BJ (cell line): ENCODE measurements at regions not wholly inside any gene's neighbourhood (a gene's known extent, or its start where the extent isn't known, plus 50 kb on each side); places are given as distances from the start of the nearest gene placed in this dataset.

Source experiments
- CTCF ChIA-PET: fragments of 350-600 bp; formaldehyde crosslinking; extraction: SDS; loops from one replicate; lab custom pipeline; 2021; ENCODE audit warnings: antibody characterized with exemption, inconsistent platforms; lab: Yijun Ruan, JAX
- POLR2A ChIA-PET: fragments of 300-600 bp; sonication (Branson Sonifier 250); formaldehyde crosslinking; extraction: SDS; loops from one replicate; lab custom pipeline; 2021; ENCODE audit warnings: antibody characterized with exemption; lab: Charles Lee
- DNase-seq: peaks from one replicate; pipeline ENCODE4 v3.0.0-alpha.2; 2011; ENCODE audit warnings: low read depth
- H3K27me3 ChIP-seq: 2 replicates; pipeline ENCODE4 v1.6.0; 2011; ENCODE audit warnings: low read length; ENCODE audit not compliant: control insufficient read depth, insufficient read depth
- H3K36me3 ChIP-seq: 2 replicates; pipeline ENCODE4 v1.5.1; 2011; ENCODE audit warnings: low read length; ENCODE audit not compliant: control insufficient read depth, insufficient read depth
- H3K4me3 ChIP-seq: 2 replicates; pipeline ENCODE4 v1.5.1; 2011; ENCODE audit warnings: low read depth, mild to moderate bottlenecking, control low read depth, low read length
- CTCF ChIP-seq: IDR thresholded peaks from 2 replicates; pipeline ENCODE4 v1.5.1; 2011; ENCODE audit warnings: low read depth, mild to moderate bottlenecking, control low read depth, inconsistent platforms, low read length, moderate library complexity; ENCODE audit not compliant: insufficient read depth

GRCh38 chr5:156004754-156005153, 322.2 kb upstream of the SGCD start:
- no peak for DNase-seq
- Histone ChIP-seq H3K36me3 (no peaks in the 10 kb centered on the region), H3K4me3 (no peak overlapping the region), H3K27me3 (no peaks in the 10 kb centered on the region)
- ChIA-PET POLR2A (no interaction called here), CTCF (interaction anchor here (0.8 kb wide), 1 partner anchor 8 kb away, joined by 3 read pairs; no protein-coding TSS in a partner anchor)
- TF ChIP-seq CTCF: no peak

GRCh38 chr5:156006026-156006647, 320.8 kb upstream of the SGCD start:
- no peaks in the 10 kb centered on the region for H3K27me3 ChIP-seq
- no peak overlapping the region for H3K4me3 ChIP-seq
- CTCF ChIA-PET: no interaction called here
- no peaks in the 10 kb centered on the region for H3K36me3 ChIP-seq
- DNase-seq: no peak
- no peak for TF ChIP-seq CTCF
- POLR2A ChIA-PET: no interaction called here

GRCh38 chr5:156008844-156009243, 318.1 kb upstream of the SGCD start:
- no peak for DNase-seq
- CTCF ChIA-PET: no interaction called here
- no peaks in the 10 kb centered on the region for H3K27me3 ChIP-seq
- POLR2A ChIA-PET: no interaction called here
- TF ChIP-seq CTCF: no peak
- no peaks in the 10 kb centered on the region for H3K36me3 ChIP-seq
- H3K4me3 ChIP-seq: no peak overlapping the region

- DNase-seq: no peak
Measured at GRCh38 chr5:156009583-156009982, 317.4 kb upstream of the SGCD start.

DNA sequence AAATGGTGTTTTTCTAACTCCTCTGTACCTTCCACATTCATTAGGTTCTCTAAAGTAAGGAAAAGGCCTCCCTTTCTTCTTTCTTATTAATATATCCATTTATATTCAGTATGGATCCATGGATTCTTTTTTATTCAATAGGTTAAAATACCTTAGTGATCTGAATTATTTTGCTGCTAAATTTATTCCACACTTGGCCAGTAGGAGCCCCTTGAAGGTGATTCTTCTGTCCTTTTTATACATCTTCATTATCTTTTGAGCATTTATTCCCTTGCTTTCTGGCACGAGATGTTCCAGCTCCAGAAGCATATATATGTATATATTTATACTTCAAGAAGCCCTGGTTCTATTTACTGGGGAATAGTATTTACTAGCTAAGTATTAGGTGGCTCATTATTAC, 311.8 kb upstream of the SGCD start:
- no peaks in the 10 kb centered on the region for H3K36me3 ChIP-seq
- H3K27me3 ChIP-seq: no peaks in the 10 kb centered on the region
- ChIA-PET CTCF (no interaction called here), POLR2A (no interaction called here)
- H3K4me3 ChIP-seq: no peak overlapping the region
- DNase-seq: no peak
- TF ChIP-seq CTCF: 0 out of 2 replicates have a peak, but pooled peaks have one; percentile 6

More at GRCh38 chr5:156009583-156009982, 317.4 kb upstream of the SGCD start:
- TF ChIP-seq CTCF: no peak
- no peak overlapping the region for H3K4me3 ChIP-seq
- H3K27me3 ChIP-seq: no peaks in the 10 kb centered on the region
- POLR2A ChIA-PET: no interaction called here
- no peaks in the 10 kb centered on the region for H3K36me3 ChIP-seq
- CTCF ChIA-PET: no interaction called here
